HG03442 (cell line): ENCODE measurements at regions not wholly inside any gene's neighbourhood (a gene's known extent, or its start where the extent isn't known, plus 50 kb on each side); places are given as distances from the start of the nearest gene placed in this dataset.
"Not testable (repeated sequence)": the region's sequence is repeated elsewhere in the genome, so short reads cannot be mapped to it uniquely, and the experiment has no call there.

Source experiments
- ATAC-seq: cut with Tn5 transposase; IDR thresholded peaks from one replicate; pipeline ENCODE4 v1.9.1; 2021; ENCODE audit warnings: mild to moderate bottlenecking, moderate library complexity; ENCODE audit not compliant: unreplicated experiment

DNA sequence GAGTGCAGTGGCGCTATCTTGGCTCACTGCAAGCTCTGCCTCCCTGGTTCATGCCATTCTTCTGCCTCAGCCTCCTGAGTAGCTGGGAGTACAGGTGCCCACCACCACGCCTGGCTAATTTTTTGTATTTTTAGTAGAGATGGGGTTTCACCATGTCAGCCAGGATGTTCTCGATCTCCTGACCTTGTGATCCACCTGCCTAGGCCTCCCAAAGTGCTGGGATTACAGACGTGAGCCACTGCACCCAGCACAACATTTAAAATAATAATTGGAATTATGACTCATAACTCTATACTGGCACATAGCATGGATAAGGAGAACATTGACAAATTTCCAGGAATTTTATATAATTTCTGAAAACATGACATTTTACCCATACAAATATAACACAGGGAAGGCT is 54.2 kb downstream of the DBET start:
- not testable (repeated sequence) for ATAC-seq

DNA sequence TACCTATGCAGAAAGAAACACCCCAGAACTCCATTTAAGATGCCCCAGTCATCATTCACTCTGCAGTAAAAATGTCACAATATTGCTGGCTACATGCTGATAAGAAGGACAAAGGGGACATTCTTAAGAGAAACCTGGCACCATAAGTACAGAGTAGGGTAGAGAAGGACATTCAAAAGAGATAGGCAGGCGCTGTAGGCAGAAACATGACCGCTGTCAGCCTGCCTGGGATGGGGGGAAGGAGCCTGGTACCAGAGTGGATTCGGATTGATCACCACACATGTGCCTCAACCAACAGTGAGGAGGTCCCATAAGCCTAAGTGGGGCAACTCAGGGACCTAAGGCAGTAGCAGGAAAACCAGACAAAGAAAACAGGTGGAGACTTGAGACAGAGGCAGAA is 54.1 kb upstream of the DUX4 start:
- ATAC-seq: not testable (repeated sequence)

DNA sequence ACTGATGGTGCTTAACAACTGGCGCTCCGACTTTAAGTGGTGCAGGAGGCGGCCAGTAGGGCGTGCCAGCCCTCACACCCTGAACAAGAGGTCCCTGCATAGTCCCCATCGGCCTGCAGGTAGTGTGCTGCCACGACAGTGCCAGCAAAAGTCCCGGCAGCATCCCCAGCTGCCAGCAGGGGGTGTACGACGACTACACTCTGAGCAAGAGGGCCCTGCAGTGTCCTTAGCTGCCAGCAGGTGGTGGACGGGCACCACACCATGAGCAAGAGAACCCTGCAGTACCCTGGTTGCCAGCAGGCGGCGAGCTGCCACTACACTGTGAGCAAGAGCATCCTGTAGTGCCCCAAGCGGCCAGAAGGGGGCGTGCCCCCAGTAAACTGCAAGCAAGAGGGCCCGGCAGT is 53.5 kb upstream of the DUX4 start:
- ATAC-seq: peak; percentile 58

DNA sequence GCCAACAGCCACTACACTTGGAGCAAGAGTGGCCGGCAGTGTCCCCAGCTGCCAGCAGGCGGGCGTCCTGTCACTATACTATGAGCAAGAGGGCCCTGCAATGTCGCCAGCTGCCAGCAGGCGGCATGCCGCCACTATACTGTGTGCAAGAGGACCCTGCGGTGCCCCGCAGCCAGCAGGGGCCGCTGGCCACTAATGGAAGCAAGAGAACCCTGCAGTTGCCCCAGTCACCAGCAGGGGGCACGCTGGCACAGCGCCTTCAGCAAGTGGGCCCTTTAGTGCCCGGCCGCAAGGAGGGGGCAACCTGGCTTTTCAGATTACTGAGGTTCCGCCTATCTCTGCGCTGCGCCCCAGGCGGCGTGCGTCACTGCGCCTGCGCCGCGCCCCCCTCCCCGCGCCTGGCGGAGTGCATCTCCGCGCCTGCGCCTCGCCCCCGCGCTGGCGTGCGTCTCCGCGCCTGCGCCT is 53.0 kb upstream of the DUX4 start:
- ATAC-seq: not testable (repeated sequence)

DNA sequence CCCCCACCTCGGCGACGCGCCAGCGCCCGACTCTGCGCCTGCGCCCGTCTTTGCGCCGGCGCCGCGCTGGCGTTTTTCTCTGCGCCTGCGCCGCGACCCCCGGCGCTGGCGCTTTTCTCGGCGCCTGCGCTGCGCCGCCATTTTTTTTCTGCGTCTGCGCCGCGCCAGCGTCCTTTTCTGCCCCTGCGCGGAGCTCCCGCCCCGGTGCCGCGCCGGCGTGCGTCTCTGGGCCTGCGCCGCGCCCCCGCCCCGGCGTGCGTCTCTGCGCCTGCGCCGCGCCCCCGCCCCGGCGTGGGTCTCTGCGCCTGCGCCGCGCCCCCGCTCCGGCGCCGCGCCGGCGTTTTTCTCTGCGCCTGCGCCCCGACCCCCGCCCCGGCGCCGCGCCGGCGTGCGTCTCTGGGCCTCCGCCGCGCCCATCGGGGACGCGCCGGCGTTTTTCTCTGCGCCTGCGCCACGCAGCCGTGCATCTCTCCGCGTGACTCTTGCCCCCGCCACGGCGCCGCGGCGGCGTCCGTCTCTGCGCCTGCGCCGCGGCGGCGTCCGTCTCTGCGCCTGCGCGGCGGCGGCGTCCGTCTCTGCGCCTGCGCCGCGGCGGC is 52.4 kb upstream of the DUX4 start:
- not testable (repeated sequence) for ATAC-seq

DNA sequence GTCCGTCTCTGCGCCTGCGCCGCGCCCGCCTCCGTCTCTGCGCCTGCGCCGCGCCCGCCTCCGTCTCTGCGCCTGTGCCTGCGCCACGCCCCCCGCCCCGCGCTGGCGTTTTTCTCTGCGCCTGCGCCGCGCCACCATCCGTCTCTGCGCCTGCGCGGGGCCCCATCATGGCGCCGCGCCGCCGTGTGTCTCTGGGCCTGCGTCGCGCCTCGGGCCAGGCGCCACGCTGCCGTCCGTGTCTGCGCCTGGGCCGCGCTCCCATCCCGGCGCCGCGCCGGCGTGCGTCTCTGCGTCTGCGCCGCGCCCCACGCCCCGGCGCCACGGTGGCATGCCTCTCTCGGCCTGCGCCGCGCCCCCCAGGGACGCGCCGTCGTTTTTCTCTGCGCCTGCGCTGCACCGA is 51.8 kb upstream of the DUX4 start:
- no peak for ATAC-seq

DNA sequence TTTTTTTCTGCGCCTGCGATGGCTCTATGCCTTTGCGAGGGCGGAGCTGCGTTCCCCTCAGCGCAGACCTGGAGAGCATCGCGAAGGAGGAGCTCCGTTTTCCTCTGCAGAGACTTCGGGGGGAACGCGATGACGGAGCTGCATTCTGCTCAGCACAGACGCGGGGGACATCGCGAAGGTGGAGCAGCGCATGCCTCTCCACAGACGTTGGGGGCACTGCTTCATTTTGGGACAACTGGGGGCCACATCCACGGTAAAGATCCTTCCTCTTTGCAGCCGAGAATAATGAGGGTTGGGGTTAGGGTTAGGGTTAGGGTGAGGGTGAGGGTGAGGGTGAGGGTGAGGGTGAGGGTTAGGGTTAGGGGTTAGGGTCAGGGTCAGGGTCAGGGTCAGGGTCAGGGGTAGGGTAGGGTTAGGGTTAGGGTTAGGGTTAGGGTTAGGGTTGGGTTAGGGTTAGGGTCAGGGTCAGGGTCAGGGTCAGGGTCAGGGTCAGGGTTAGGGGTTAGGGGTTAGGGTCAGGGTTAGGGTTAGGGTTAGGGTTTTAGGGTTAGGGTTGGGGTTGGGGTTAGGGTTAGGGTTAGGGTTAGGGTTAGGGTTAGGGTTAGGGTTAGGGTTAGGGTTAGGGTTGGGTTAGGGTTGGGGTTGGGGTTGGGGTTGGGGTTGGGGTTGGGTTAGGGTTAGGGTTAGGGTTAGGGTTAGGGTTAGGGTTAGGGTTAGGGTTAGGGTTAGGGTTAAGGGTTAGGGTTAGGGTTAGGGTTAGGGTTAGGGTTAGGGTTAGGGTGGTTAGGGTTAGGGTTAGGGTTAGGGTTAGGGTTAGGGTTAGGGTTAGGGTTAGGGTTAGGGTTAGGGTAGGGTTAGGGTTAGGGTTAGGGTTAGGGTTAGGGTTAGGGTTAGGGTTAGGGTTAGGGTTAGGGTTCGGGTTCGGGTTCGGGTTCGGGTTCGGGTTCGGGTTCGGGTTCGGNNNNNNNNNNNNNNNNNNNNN is 51.1 kb upstream of the DUX4 start:
- not testable (repeated sequence) for ATAC-seq
